ENCODE measurements at regions not wholly inside any gene's neighbourhood (a gene's known extent, or its start where the extent isn't known, plus 50 kb on each side); places are given as distances from the start of the nearest gene placed in this dataset.
A peak's percentile ranks its signal among the peaks of the same experiment; 100 is the strongest.

DNA sequence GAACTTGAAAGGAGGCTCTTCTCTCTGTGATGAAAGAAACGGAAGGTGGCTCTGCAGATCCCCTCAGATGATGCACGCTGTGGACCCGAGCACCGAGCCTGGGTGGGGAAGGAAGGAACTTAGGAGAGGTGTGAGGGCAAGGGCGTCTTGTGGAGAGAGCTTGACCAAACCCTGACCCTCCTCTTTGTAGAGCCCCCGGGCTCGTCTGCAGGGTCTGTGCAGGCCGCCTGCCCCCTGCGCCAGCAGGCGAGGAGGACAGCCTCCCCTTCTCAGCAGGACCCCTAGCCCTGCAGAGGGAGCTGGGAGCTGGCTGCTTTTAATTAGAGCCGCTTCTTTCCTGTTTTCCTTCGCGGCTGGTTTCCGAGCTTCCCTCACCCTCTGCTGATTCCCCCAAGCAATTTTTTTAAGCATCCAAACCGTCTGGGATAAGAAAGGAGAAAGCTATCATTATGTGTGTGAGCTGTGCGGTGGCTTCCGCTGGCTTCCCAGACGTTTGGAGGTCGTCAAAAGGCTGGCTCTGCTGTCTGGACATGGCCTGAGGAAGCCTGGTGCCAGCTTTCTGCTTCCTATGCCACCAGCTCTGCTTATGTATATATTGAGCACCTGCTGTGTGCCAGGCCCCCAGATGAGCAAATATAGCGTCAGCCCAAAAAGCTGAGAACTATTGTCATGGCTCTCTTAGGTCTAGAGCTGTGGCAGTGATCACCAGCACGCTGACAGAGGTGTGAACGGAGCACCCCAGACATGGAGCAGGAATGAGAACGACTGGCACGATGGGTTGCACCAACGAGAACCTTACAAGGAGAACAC, 160.2 kb upstream of the IRF2BP2 start:
- TF ChIP-seq, protein P1, sequence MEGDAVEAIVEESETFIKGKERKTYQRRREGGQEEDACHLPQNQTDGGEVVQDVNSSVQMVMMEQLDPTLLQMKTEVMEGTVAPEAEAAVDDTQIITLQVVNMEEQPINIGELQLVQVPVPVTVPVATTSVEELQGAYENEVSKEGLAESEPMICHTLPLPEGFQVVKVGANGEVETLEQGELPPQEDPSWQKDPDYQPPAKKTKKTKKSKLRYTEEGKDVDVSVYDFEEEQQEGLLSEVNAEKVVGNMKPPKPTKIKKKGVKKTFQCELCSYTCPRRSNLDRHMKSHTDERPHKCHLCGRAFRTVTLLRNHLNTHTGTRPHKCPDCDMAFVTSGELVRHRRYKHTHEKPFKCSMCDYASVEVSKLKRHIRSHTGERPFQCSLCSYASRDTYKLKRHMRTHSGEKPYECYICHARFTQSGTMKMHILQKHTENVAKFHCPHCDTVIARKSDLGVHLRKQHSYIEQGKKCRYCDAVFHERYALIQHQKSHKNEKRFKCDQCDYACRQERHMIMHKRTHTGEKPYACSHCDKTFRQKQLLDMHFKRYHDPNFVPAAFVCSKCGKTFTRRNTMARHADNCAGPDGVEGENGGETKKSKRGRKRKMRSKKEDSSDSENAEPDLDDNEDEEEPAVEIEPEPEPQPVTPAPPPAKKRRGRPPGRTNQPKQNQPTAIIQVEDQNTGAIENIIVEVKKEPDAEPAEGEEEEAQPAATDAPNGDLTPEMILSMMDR (IDR thresholded peaks at IDR 0.05; ENCODE audit: partially characterized antibody, unreplicated experiment) = no peak
- DNase-seq = peak; percentile 31
- Mint-ChIP-seq H3K36me3 (ENCODE audit: unreplicated experiment) (no peaks in the 10 kb centered on the region), H3K4me1 (ENCODE audit: low read depth, unreplicated experiment) (peaks cover 46% of the 10 kb centered on the region), H3K27me3 (ENCODE audit: unreplicated experiment) (peaks cover 8% of the 10 kb centered on the region), H3K9me3 (ENCODE audit: unreplicated experiment) (peaks cover 19% of the 10 kb centered on the region), H3K4me3 (ENCODE audit: unreplicated experiment) (peak overlapping the region; percentile 12), H3K27ac (ENCODE audit: unreplicated experiment) (peak overlapping the region; percentile 96)

- Mint-ChIP-seq H3K36me3 (ENCODE audit: unreplicated experiment) (no peaks in the 10 kb centered on the region), H3K9me3 (ENCODE audit: unreplicated experiment) (peaks cover 17% of the 10 kb centered on the region), H3K27ac (ENCODE audit: unreplicated experiment) (peak overlapping the region; percentile 72), H3K4me3 (ENCODE audit: unreplicated experiment) (peak overlapping the region; percentile 12), H3K27me3 (ENCODE audit: unreplicated experiment) (peaks cover 8% of the 10 kb centered on the region), H3K4me1 (ENCODE audit: low read depth, unreplicated experiment) (peaks cover 46% of the 10 kb centered on the region)
- TF ChIP-seq, protein P1 (IDR thresholded peaks at IDR 0.05; ENCODE audit: partially characterized antibody, unreplicated experiment) = no peak
- no peak for DNase-seq
Observed at GRCh38 chr1:234769284-234769985, 159.5 kb upstream of the IRF2BP2 start.

GRCh38 chr1:234768569-234769283, 158.7 kb upstream of the IRF2BP2 start:
- H3K36me3 Mint-ChIP-seq (ENCODE audit: unreplicated experiment) = no peaks in the 10 kb centered on the region
- DNase-seq = no peak
- H3K4me1 Mint-ChIP-seq (ENCODE audit: low read depth, unreplicated experiment) = peaks cover 49% of the 10 kb centered on the region
- peak overlapping the region; percentile 72 for H3K27ac Mint-ChIP-seq (ENCODE audit: unreplicated experiment)
- TF ChIP-seq, protein P1 (IDR thresholded peaks at IDR 0.05; ENCODE audit: partially characterized antibody, unreplicated experiment) = no peak
- H3K4me3 Mint-ChIP-seq (ENCODE audit: unreplicated experiment) = no peak overlapping the region
- H3K9me3 Mint-ChIP-seq (ENCODE audit: unreplicated experiment) = peaks cover 17% of the 10 kb centered on the region
- H3K27me3 Mint-ChIP-seq (ENCODE audit: unreplicated experiment) = peaks cover 8% of the 10 kb centered on the region

DNA sequence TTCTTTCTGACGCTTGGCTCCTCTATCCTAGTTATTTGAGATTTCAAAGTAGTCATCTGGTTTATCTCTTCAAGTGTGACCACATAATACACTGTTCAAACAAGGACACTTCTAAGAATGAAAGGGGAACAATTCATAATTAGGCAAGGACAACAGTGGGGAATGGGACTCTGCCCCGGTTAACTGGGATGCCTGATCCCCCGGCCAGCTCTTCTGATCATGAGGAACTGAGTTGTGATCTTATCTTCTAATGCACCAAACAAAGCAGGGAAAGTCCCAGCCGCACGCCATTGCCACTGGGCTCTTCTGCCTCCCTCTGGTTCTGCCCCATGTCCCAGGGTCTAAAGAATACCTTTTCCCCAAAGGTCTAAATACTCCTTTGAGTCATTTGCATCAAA, 158.2 kb upstream of the IRF2BP2 start:
- Mint-ChIP-seq H3K9me3 (ENCODE audit: unreplicated experiment) (peaks cover 17% of the 10 kb centered on the region), H3K4me1 (ENCODE audit: low read depth, unreplicated experiment) (peaks cover 51% of the 10 kb centered on the region), H3K27ac (ENCODE audit: unreplicated experiment) (no peak overlapping the region), H3K27me3 (ENCODE audit: unreplicated experiment) (peaks cover 8% of the 10 kb centered on the region), H3K36me3 (ENCODE audit: unreplicated experiment) (no peaks in the 10 kb centered on the region), H3K4me3 (ENCODE audit: unreplicated experiment) (no peak overlapping the region)
- DNase-seq = no peak
- TF ChIP-seq, protein P1 (IDR thresholded peaks at IDR 0.05; ENCODE audit: partially characterized antibody, unreplicated experiment) = no peak
